Ramos (cell line): ENCODE measurements at regions not wholly inside any gene's neighbourhood (a gene's known extent, or its start where the extent isn't known, plus 50 kb on each side); places are given as distances from the start of the nearest gene placed in this dataset.
"Not testable (repeated sequence)": the region's sequence is repeated elsewhere in the genome, so short reads cannot be mapped to it uniquely, and the experiment has no call there.

ENCODE experiments used
- in situ Hi-C: fragments of 300-500 bp; cut with MboI; formaldehyde crosslinking; loops from one replicate; pipeline ENCODE4 v1.14.3; 2022; ENCODE audit warnings: low sequenced_read_pairs; ENCODE audit not compliant: unreplicated experiment

DNA sequence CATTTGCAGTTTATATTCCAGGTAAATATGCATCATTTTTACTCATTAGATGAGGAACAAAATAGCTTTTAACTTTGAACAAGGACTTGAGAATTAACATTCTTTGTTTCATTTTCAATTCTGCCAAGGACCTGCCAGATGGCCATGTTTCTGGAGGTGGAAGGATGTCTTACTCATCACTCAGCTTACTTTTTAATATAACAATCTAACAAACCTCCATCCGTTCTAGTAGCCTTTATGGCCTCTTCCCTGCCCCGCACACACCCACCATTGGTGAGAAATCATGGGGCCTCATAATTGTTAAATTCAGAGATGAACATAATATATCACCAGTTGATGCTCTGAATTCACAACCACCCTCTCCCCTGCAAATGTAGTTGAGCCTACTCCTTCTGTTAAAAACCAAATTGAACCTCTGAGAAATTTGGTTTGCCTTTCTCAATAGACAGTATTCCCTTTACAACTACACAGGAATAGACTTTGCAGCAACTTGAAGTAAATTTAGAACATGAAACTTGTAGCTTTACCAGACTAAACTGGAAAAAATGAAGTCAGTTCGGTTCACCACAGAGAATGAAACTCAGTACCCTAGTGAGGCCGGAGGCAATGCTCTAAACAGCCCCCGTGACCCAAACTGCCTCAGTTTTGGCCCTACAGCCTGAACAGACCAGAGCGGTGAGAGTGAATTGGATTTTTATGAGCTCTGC lies 50.1 kb upstream of the ACSL4 start:
- in situ Hi-C loops, result no loop called here

DNA sequence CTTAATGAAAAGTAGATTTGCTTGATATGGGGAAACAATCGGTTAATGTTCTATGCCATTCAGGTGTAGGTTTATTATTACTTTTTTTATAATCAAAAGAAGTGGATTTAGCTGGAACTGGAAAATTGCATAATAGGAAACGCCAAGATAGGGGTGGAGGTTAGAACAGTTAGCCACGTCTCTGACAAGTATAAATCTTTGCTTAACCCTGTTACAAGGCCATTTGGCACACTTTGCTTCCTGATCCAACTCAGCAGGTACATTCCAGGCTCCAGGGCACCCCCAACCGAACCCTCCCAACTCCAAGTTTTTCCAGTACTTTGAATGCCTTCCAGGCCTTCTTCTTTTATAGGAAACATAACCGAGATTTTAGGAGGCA lies 50.6 kb upstream of the ACSL4 start:
- in situ Hi-C loops, result no loop called here

DNA sequence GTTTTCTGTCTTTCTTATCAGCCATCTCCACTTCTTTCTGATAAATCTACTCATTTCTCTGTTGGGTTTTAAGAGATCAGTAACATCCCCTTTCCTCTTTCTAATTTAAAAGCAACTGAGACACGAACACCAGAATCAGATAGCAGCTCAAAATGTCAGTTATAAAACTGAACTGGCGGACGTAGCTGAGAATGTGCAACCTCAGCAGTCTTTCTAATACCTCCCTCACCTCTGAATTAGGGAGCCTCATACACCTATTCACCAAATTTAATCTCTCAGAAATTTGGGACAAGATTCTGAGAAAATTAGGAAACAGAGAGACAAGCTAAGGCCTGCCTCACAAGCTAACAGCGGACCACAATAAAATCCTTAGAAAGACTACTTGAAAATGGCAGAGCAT lies 52.0 kb upstream of the ACSL4 start:
- in situ Hi-C loops, result no loop called here

DNA sequence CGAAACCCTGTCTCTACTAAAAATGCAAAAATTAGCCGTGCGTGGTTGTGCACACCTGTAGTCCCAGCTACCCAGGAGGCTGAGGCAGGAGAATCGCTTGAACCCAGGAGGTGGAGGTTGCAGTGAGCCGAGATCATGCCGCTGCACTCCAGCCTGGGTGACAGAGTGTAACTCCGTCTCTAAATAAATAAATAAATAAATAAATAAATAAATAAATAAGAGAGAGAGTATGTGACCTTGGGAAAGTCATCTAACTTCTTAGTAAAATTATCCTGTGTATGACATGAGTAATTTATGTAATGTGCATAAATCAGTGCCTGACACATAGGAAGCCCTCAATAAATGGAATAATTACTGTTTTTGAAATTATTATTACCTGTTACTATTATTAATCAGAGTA lies 57.5 kb upstream of the ACSL4 start:
- in situ Hi-C loops, result not testable (repeated sequence)

DNA sequence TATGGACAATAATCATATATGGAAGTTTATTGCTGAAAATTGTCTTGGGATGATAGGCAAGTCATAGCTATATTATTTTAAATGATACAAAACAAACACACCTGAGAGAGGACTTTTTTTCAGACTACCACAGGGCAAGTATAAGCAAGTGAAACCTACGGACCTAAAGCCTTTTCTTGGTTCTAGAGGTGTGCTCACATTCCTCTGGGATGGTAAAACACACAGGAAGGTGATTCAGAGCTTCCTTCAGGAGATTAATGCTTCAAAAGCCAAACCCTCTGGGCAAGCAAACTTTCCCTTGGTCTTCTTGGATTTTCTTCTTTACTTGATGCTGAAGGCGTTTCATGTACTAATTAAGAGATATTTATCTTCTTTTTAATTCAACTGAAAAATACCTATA lies 60.1 kb upstream of the ACSL4 start:
- in situ Hi-C loops, result no loop called here

DNA sequence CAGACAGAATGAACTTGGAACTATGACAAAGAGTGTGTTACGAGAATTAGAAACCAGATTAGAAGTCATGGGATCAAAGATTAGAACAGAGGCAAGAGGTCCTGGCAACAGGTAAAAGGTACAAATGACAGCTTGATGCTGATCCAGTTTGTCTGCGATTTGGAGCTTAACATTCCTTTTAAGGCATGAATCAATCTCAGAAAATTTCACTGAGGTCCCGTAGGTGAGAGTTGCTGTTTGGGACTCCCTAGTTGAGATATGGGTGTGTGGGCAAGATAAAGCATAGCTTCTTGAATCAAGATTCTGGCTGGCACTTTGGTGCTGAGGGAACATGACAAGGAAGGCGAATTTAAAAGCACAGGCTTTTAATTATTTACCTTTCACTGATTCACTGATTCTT lies 62.6 kb upstream of the ACSL4 start:
- in situ Hi-C loops, result no loop called here

DNA sequence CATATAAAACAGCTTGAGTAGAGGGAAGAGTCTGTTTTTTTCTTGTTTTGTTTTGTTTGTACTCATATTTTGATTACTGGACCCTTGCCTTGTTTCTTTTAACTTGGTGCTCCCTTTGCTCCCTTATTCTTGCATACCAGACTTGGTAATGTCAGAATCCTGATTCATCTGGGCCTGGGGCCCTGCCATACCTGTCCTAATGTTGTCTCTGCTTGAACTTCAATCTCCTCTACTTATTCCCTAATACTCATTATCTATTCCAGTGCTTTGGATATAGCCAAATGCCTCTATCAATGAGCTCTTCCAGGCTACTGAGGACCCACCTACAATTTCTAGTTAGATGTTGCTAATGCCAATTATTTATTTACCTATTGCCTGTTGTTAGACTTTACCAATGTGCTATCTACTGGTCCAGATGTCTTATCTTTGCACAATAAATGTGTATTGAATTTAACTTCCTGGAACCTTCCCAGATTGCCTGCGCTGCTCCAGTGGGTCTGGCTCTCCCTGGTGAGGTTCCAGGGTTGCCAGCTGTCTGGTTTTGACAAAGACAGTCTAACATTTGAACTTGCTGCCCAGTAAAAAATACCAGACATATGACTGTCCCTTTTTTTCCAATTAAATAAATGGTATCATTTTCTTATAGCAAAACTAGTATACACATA lies 64.4 kb upstream of the ACSL4 start:
- in situ Hi-C loops, result no loop called here

DNA sequence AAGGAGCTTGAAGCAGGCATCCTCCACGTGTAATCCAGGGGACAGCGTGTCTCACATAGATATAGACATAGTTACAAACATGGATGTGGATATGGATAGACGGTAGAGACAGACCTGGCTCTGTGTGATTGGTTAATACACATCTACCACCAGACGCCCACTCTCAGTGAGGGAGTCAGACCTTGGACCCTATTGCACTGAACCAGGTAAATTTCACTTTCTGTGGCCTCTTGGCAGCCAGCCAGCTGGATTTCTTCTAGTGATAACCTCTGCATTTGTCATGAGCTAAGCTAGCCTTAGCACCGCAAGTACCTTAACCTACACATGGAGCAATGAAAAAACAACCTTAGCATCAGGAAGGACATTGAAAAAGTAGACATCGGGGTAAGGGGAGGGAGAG lies 79.2 kb upstream of the ACSL4 start:
- in situ Hi-C loops, result no loop called here

DNA sequence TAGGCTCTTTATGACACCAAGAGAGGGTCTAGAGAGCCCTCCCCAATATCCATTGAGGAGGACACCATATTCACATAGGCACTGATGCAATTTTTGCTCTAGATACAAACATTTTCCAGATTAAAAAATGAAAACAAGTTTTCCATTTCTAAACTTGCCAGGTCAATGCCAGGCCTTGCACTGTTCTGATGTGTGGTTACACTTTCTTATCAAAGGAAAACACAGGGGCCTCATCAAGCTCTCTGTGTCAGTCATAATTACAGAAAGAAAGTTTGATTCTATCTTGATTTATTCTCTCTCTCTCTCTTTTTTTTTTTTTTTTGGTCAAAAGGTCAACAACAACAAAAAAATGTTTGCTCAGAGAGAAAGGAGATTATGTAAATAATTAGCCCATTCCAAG lies 80.2 kb upstream of the ACSL4 start:
- in situ Hi-C loops, result no loop called here

DNA sequence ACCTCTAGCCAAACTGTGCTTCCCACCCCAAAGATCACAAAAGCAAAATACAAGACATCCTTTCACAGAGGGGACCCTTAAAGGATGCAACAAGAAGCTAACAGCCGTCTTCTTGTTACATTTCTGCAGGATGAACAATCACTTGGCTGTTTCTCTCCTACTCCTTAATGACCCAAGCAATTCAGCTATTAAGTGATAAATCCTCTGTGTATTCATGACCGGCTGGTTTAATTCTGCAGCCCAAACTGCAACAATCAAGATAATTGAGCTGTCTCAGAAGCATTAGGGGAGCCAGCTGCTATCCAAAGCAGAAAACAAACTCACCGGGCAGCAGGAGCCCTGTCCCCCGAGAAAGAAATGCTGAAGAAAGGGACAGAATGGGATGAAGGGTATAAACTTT lies 85.9 kb upstream of the ACSL4 start:
- in situ Hi-C loops, result no loop called here

DNA sequence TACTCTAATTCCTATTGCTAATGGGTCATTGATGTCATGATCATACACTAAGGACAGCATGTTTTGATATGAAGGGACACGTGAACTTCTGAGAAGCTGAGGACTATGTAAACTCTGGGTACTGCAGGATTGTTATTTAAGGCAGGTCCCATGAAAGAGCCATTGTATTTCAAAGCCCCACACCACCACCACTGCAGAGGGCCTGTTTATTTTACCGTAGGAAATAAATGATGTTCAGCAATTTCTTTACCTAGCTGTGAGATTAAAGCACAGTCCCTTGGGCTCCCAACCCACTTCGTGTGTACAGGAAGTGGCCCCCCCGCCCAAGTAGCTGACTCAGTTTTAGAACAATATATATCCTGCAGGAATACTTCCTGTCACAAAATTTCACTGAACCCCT lies 89.8 kb upstream of the ACSL4 start:
- in situ Hi-C loops, result no loop called here

DNA sequence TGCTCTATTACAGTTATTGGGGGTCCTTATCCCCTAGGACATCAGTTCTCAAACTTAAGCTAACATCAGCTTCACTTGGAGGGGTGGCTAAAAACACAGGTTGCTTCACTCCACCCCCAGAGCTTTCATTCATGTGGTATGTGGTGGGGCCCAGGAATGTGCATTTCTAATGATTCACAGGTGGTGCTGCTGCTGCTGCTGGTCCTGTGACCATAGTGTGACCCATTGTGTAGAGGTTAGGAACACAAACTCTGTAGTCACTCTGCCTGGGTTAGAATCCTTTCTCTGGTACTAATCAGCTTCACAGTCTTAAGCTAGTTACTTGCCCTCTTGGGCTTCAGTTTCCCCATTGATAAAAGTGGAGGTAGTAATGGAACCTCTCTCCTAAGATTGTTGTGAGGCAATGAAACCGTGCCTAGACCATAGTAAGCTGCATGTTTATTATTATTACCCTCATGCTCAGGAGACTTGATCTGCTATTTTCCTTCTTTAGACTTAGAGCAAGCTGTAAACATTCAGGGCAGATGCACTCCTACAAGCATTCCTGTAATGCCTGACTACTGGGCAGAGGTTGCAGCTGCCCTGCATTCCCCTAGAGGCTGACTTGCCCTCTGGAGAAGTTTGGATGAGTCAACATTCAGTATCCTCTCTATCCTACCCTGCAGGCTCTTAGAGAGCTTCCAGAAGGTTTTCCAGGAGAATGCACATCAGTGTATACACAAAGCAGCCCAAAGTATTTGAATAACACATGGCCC lies 94.1 kb upstream of the ACSL4 start:
- in situ Hi-C loops, result no loop called here

DNA sequence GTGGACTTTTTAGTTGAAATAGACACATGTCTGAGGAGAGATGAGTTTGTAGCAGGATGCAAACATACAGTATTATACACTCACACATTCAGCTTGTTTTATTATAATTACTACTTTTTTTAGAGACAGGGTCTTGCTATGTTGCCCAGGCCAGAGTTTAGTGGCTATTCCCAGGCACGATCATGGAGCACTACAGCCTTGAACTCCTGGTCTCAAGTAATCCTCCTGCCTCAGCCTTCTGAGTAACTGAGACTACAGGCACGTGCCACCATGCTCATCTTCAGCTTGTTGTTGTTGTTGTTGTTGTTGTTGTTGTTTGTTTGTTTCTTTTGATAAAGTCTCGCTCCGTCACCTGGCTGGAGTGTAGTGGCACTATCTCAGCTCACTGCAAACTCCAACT lies 94.7 kb upstream of the ACSL4 start:
- in situ Hi-C loops, result no loop called here

DNA sequence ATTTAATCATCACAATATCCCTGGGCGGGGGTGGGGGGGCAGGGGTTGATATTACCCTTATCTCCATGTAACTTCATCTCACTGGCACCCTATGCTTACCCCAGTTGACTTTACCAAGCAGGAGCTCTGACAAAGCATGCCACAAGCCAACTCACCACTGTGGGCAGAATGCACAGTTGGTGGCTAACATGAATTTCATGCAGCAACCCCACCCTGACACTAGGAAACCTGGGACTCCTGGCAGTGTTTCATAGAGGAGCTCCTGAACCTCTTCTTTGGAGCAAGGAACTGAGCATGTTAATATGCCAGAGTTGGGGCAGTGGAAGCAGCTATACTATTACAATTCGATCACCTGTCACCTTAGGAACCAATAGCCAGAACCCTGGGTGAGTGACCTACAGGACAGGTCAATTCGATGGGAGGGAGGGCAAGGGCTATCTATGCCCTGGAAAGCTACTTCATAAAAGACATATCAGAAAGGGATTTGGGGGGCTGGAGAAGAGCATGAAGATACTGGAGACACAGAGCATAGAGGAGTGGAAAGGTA lies 97.2 kb upstream of the ACSL4 start:
- in situ Hi-C loops, result no loop called here

DNA sequence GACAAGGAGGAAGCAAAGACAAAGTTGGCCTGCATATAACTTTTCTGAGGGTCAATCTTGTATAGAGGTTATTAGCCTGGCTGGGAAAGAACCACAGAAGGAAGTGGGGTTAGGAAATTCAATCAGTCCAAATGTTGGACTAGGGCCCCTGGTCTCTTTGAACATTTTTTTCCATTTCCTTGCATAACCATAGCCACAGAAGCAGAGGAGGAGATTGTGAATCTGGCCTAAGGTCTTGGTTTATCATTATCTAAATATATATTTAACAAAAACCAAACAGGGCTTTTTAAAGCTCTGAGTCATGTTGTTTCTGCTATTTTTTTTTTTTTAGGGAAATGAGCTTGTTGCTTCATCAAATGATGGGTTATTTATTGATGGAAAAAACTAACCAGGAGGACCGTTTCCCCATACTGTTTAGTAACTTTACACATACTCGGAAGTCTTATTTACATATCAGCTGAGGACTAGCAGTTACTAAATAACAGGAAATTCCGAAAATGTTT lies 97.7 kb upstream of the ACSL4 start:
- in situ Hi-C loops, result no loop called here

DNA sequence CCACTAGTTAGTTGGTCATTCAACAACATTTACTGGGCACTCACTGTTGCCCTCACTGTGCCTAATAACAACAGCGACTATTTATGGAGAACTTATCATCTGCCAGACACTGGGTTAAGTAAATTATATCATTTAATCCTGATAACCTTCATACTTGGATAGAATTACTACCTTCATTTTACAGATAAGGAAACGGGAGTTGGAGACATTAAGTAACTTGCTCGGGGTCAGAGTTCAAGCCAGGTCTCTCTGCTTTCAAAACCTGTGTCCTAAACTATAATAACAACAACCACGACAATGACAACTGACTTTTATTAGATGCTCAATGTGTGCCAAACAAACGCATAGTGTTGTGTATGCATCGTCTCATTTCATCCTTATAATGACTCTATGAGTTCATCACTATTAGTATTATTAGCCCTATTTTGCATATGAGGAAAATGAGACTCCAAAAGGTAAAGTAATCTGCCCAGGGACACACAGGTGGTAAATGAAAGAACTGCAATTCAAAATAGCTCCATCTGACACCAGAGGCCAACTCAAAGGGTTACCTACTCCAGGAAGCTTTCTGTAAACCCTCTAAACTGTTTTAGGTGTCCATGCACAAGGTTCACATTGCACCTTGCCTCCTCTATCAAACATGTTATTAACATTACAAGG lies 98.4 kb upstream of the ACSL4 start:
- in situ Hi-C loops, result no loop called here

DNA sequence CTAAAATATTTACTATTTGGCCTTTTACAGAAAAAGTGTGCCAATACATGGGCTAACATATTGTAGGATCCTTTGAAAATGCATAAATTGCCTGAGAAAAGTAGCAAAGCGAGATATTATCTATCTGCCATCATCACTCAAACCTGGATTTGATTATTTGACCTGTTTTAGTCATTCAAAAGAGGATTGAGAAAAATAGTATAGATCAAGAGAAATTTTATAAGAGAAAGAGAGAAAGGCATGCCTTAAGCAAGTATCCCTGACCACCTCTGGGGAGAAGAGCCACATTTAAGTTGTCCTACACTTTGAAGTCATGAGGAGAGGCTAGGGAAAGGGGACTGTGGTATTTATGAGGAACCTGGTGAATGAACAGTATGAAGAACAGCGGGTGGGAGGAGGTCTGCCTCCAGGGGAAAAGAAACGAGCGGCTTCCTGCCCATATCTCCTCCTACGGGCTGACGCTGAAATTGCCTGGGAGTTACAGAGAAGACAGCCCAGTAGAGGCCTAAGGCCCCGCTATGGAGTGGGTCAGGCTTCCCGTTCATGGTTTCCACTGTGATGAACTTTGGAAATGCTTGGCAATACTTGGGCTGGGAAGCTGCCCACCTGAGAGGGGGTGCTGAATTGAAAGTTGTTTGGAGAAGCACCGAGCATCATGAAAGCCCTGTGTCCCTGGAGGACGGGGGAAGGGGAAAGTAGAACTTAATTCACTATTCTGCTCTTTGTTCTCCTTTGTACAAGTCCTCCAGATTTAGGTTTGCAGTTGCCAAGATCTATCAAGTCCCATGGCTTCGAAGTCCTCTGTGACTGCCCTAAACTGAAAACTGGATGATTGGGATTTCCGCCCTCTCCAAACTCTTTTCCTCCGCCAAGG lies 106.9 kb upstream of the ACSL4 start:
- in situ Hi-C loops, result no loop called here

DNA sequence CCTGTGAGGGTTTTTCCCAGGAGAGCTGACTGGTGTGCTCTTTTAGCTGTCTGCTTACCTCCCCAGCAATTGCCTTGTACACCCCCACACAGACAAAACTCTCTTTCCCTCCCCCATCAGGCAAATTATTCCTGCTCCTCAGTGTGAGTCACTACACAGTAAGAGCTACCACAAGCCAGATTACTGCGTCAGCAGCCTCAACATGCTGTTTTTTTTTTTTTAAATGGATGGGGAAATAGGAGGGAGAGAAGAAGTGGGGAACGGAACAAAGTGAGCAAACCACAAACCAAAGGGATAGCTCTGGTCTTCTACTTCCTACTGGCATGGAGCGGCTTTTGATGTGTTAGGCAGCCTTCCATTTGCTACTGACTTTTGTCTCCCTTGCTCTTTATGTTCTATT lies 107.5 kb upstream of the ACSL4 start:
- in situ Hi-C loops, result no loop called here

DNA sequence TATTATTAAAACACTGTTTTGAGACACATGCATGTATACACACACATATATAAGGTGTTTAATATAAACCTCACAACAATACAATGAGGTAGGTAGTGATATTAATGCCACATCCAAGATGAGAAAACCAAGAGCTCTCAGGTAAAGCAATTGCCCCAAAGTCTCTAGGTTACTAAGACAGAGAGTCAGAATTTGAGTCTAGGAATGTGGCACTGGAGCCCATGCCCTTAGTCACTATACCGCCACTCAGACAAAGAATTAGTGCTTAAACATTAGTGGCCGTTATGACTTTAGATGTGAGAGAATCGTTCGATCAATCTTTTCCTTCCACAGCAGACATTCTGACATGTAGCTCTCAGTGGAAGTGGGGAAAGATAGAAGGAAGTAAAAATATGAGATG lies 108.2 kb upstream of the ACSL4 start:
- in situ Hi-C loops, result no loop called here
